ENCODE measurements at regions not wholly inside any gene's neighbourhood (a gene's known extent, or its start where the extent isn't known, plus 50 kb on each side); places are given as distances from the start of the nearest gene placed in this dataset.

DNA sequence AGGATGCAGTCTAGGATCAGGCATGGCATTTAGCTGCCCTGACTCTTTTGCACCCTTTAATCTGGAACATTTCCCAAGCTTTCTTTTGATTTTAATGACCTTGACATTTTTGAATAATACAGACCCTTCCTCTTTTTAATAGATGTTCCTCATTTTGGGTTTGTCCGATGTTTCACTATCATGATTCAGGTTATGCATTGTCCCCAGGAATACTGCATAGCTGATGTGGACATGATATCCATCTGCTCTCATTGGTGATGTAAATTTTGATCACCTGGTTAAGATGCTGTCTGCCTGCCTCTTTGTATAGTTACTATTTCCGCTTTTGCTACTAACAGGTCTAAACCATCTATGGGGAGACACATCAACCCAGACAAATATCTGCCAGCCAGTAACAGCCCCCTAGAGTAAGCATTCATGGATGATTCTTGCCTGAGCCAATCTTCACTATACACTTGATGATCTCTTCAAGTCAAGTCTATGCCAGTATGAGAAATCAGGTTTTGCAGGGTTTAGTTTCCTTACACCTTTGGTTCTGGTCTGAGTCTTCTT is 50.6 kb upstream of the ULK4 start:
- Histone ChIP-seq H3K4me3 (no peak overlapping the region), H3K36me3 (no peaks in the 10 kb centered on the region), H3K9me3 (no peaks in the 10 kb centered on the region), H3K27me3 (no peaks in the 10 kb centered on the region), H3K4me1 (peaks cover 18 to 22% of the 10 kb centered on the region in 2 donors), H3K27ac (peak overlapping the region; percentile 76 to 91 (median 86))
- ATAC-seq = no peak
- in situ Hi-C loops (cut with MboI; ENCODE audit: low sequenced_read_pairs in 4 of 4) = loop anchor here in 3 of 4 donors (5.0 to 25.0 kb wide), 4 partner anchors 80 to 175 kb away; partner anchors contain the start of gene TRAK1 (in 2 of the 3)
- no peak for DNase-seq
- no peak for TF ChIP-seq POLR2A (IDR thresholded peaks at IDR 0.05)
- TF ChIP-seq, protein P1, sequence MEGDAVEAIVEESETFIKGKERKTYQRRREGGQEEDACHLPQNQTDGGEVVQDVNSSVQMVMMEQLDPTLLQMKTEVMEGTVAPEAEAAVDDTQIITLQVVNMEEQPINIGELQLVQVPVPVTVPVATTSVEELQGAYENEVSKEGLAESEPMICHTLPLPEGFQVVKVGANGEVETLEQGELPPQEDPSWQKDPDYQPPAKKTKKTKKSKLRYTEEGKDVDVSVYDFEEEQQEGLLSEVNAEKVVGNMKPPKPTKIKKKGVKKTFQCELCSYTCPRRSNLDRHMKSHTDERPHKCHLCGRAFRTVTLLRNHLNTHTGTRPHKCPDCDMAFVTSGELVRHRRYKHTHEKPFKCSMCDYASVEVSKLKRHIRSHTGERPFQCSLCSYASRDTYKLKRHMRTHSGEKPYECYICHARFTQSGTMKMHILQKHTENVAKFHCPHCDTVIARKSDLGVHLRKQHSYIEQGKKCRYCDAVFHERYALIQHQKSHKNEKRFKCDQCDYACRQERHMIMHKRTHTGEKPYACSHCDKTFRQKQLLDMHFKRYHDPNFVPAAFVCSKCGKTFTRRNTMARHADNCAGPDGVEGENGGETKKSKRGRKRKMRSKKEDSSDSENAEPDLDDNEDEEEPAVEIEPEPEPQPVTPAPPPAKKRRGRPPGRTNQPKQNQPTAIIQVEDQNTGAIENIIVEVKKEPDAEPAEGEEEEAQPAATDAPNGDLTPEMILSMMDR (IDR thresholded peaks at IDR 0.05 in 4 of 5, conservative IDR thresholded peaks at IDR 0.05 in 1 of 5) = no peak
- intact Hi-C loops (cut with DNase I; ENCODE audit: low total_unique reads) = loop anchor here (10.0 kb wide), 2 partner anchors 118 to 212 kb away; no protein-coding TSS in a partner anchor
